GM21619 (cell line): ENCODE measurements at regions not wholly inside any gene's neighbourhood (a gene's known extent, or its start where the extent isn't known, plus 50 kb on each side); places are given as distances from the start of the nearest gene placed in this dataset.

Source experiments
- ATAC-seq: cut with Tn5 transposase; IDR thresholded peaks from one replicate; pipeline ENCODE4 v1.9.1; 2021; ENCODE audit not compliant: unreplicated experiment

- no peak for ATAC-seq
These were observed 136.2 kb upstream of the SLC30A5 start for GRCh38 chr5:68957591-68957990.

- ATAC-seq = no peak
These were observed 135.4 kb upstream of the SLC30A5 start for GRCh38 chr5:68958428-68958827.

- no peak for ATAC-seq
These were observed 133.4 kb upstream of the SLC30A5 start for GRCh38 chr5:68960456-68960855.

GRCh38 chr5:68960961-68961360 lies 132.9 kb upstream of the SLC30A5 start:
- ATAC-seq = no peak

GRCh38 chr5:68961762-68962161 lies 132.1 kb upstream of the SLC30A5 start:
- ATAC-seq = no peak

- no peak for ATAC-seq
These were observed 130.9 kb upstream of the SLC30A5 start for GRCh38 chr5:68962757-68963484.

GRCh38 chr5:68964679-68965078 lies 129.1 kb upstream of the SLC30A5 start:
- ATAC-seq = no peak

- no peak for ATAC-seq
These were observed 127.9 kb upstream of the SLC30A5 start for GRCh38 chr5:68965926-68966325.

GRCh38 chr5:68966596-68966995 lies 127.2 kb upstream of the SLC30A5 start:
- ATAC-seq = no peak

- ATAC-seq = no peak
These were observed 125.4 kb upstream of the SLC30A5 start for GRCh38 chr5:68968429-68968828.

- no peak for ATAC-seq
These were observed 123.2 kb upstream of the SLC30A5 start for GRCh38 chr5:68970617-68971016.

- no peak for ATAC-seq
These were observed 120.1 kb upstream of the SLC30A5 start for GRCh38 chr5:68973696-68974095.

GRCh38 chr5:68983043-68983442 lies 110.8 kb upstream of the SLC30A5 start:
- ATAC-seq = no peak

- ATAC-seq = no peak
These were observed 109.9 kb upstream of the SLC30A5 start for GRCh38 chr5:68983959-68984358.

- ATAC-seq = no peak
These were observed 102.3 kb upstream of the SLC30A5 start for GRCh38 chr5:68991279-68992084.

GRCh38 chr5:68994645-68995044 lies 99.2 kb upstream of the SLC30A5 start:
- peak; percentile 82 for ATAC-seq

- no peak for ATAC-seq
These were observed 97.8 kb upstream of the SLC30A5 start for GRCh38 chr5:68995845-68996545.

GRCh38 chr5:68999181-68999580 lies 94.6 kb upstream of the SLC30A5 start:
- ATAC-seq = no peak

GRCh38 chr5:69000216-69000919 lies 93.4 kb upstream of the SLC30A5 start:
- no peak for ATAC-seq

GRCh38 chr5:69000949-69001348 lies 92.9 kb upstream of the SLC30A5 start:
- ATAC-seq = no peak

- no peak for ATAC-seq
These were observed 92.2 kb upstream of the SLC30A5 start for GRCh38 chr5:69001627-69002026.
